GM18867 (cell line): ENCODE measurements at regions not wholly inside any gene's neighbourhood (a gene's known extent, or its start where the extent isn't known, plus 50 kb on each side); places are given as distances from the start of the nearest gene placed in this dataset.
A peak's percentile ranks its signal among the peaks of the same experiment; 100 is the strongest.
"Not testable (repeated sequence)": the region's sequence is repeated elsewhere in the genome, so short reads cannot be mapped to it uniquely, and the experiment has no call there.

Source experiments
- ATAC-seq: cut with Tn5 transposase; IDR thresholded peaks from one replicate; pipeline ENCODE4 v1.9.1; 2021; ENCODE audit warnings: mild to moderate bottlenecking, moderate library complexity; ENCODE audit not compliant: unreplicated experiment

DNA sequence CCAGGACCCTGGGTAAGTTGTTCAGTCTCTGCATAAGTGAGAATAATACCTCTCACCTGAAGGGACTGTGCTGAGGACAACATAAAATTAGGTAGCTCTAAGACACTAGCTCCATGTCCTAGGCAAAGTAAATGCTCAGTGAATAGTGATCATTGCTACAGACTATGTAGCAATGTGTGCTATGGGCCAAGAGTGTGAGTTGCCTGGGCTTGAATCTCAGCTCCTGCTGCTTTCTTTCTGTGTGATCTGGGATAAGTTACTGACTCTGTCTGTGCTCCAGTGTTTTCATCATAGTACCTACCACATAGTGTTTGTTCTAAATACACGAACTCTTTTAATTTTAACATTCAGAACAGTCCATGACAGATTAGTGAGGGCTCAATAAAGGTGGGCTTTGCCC, 81.1 kb upstream of the MFGE8 start:
- no peak for ATAC-seq

DNA sequence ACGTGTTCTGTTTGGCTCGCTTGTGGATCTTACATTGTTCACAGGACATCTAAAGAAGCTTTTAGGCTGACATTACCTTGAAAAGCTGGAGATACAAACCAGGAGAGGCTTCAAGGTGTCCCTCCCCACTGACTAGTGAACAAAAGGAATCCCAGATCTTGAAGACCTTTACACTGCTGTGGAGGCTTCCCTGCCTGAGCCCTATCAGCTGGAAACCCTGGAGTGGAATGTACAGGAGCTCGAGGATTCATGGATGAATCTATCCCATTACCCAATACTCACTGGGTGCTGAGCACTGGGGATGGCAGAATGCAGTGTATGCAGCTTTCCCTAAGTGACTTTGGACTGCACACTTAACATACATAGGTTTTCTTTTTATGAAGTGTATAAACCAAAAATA, 82.3 kb upstream of the MFGE8 start:
- no peak for ATAC-seq

DNA sequence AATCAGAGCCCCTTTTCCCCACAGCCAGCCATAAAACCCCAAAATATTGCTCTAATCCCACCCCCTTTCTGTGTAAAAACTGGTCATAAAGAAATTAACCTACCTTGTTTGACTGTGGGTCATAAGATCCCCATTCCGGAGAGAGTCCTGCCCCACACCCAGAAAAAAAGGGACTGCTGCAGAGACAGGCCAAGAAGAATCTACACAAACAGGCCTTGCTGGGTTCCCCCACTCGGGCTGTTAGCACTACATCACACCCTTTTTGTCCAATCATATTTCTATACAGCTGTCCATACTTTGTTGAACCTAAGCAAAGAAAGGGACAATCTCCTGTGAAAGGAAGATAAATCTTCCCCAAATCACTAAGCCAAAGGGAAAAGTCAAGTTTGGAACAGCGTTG, 84.4 kb upstream of the MFGE8 start:
- no peak for ATAC-seq

DNA sequence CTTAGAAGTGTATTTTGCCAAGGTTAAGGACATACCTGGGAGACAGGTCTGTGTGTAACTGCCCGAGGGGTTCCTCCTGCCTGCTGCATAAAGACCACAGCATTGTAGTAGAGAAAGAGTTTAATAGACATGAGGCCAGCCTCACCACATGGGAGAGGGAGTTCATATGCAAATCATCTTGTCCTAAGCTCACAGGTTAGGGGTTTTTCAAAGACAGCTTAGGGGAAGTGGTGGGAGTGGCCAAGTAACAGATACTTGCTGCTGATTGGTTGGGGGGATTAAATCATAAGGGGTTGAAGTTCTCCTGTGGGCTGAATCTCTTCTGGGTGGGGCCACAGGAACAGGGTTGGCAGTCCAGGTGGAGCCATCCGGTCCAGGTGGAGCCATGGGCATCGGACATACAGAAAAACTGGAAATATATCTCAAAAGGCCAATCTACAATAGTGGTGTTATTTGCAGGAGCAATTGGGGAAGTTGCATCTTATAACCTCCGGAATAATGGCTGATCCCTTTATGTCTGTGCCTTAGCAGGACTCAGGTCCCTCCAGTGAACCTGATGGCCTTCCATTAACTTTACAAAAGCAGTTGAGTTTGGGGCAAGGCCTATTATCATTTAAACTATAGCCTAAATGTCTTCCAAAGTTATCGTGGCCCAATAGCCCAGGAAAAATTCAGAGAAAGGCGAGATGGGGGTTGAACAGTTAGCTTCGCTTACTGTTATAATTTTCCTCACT, 86.0 kb upstream of the MFGE8 start:
- ATAC-seq, result no peak

DNA sequence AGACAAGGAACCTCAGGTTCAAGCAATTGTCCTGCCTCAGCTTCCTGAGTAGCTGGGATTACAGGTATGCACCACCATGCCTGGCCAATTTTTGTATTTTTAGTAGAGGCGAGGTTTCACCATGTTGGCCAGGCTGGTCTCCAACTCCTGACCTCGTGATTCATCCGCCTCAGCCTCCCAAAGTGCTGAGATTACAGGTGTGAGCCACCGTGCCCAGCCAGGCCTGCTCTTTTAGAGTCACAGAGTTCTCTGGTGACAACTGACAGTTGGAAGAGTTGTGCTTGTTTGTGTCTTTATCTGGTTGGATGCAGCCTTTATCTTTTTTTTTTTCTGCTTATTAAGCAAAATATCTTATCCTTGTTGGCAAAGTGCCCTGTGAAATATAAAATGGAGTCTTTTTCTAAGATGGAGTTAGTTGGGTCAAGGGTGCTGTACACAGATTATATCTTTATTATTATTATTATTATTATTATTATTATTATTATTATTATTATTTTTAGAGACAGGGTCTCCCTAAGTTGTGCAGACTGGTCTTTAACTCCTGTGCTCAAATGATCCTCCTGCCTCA, 86.5 kb upstream of the ABHD2 start:
- ATAC-seq, result not testable (repeated sequence)

DNA sequence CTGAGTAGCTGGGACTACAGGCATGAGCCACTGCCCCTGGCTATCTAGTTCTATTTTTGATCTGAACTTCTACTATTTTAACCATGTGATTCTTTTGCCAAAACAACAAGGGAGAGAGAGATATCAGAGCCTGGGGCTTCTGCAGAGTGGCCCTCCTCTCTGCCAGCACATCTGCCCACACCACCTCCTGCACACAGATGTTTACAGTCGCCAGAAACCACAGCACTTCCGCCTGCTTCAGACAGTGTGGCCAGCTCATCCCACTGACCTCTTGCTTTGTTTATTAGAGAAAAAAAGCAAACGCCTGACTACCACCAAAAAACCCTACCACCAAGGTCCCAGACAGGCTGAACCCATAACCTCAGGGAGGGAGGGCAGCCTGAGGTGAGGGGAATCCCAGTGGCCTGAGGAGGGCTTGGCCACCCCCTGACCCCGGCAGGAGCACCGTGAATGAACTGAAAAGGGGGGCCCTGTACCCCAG, 85.9 kb upstream of the ABHD2 start:
- ATAC-seq, result peak; percentile 70

DNA sequence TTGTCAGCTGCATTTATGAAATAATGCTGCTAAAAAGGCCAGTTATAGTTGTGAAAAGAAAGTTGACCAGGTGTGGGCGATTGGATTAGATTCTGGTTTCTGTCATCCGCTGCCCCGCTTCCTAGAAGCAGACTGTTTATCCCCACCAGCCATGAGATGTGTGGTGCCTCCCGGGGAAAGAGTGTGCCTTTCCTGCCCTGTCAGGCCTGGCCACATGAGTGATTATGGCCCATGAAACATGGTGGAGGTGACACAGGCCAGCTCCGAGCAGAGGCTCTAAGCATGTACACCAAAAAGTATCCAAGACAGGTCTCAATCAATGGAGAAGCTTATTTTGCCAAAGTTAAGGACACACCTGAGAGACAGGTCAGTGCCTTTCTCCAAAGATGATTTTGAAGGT, 85.4 kb upstream of the ABHD2 start:
- no peak for ATAC-seq

DNA sequence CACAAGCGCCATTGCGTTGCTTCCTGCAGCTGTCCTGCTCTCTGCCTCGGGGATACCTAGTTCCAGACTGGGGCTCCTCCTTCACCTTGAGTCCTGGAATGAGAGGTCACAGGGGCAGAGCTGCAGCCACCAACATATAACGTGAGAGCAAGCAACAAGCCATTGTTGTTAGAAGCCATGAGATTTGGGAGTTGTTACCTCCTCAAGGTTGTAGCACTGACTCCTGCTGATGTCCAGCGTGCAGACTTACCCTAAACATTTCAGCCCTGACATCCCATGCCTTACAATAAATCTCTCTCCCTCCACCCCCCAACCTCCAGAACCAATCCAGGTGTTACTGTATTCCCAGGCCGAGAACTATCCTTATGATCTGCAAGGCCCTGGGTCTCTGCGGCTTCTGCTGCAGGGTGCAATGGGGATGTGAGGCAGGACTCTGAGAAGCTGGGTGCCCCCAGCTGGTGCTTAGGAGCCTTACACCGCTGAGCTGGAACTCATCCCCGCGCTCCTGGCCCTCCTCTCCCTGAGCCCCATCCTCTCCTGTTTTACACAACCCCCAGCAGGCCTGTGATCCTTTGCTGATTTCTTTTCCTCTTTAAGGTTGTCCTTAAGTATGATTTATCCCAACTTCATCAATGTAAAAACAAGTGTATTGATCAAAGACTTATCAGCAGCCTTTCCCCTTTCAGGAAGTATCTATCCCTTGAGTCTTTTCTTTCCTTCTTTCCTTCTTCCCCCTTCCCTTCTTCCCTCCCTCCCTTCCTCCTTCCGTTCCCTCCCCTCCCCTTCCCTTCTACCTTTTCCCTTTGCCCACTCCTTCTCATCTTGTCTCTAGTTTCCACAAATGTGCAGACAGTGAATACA, 84.2 kb upstream of the ABHD2 start:
- ATAC-seq, result no peak

DNA sequence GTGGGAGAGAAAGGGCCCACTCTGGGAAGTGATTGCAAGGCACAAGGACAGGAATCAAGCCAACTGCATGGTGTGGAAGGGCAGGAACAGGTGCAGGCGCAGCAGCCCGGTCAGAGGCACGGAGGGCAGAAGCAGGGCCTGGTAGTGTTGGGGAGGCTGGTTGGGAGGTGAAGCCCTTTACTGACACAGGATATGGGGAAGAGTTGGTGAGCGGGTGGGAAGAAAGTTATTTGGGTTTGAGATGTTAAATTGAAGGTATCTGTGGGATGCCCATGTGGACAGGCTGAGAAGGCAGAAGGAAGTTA, 83.6 kb upstream of the ABHD2 start:
- no peak for ATAC-seq

DNA sequence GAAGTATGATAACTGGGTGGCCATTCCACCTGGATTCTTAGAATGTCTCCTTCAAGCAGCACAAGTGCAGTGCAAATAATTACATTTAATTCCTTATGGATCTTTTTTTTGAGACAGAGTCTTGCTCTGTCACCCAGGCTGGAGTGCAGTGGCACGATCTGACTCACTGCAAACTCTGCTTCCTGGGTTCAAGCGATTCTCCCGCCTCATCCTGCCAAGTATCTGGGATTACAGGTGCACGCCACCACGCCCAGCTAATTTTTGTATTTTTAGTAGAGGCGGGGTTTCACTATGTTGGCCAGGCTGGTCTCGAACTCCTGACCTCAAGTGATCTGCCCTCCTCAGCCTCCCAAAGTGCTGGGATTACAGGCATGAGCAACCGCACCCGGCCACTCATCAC, 80.7 kb upstream of the ABHD2 start:
- not testable (repeated sequence) for ATAC-seq

DNA sequence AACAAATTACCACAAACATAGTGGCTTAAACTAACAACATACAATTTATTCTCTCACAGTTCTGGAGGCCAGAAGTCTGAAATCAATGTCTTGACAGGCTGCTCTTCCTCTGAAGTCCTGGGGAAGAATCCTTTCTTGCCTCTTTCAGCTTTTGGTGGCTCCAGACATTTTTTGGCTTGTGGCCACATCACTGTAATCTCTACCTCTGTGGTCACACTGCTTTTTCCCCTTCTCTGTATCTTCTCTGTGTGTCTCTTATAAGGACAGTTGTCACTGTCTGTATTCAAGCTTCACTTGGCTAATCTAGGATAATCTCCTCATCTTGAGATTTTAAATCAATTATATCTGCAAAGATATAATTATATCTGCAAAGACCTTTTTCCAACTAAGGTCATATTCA, 80.3 kb upstream of the ABHD2 start:
- no peak for ATAC-seq

DNA sequence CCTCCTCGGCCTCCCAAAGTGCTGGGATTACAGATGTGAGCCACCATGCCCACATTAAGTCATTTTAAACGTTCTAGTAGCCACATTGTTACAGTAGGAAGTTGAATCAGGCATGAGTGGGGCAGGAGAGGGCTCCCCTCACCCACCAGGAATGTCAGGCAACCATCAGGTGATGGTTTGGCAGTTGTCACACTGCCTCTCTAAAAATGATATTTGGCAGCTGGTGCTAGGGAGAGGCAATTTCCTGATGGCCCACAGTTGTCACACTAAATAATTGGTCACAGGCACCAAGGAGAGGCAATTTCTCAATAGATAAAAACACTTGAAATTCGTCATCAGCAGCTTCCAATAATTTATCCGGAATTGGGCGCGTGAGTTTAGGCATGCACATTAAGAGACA, 79.2 kb upstream of the ABHD2 start:
- no peak for ATAC-seq

DNA sequence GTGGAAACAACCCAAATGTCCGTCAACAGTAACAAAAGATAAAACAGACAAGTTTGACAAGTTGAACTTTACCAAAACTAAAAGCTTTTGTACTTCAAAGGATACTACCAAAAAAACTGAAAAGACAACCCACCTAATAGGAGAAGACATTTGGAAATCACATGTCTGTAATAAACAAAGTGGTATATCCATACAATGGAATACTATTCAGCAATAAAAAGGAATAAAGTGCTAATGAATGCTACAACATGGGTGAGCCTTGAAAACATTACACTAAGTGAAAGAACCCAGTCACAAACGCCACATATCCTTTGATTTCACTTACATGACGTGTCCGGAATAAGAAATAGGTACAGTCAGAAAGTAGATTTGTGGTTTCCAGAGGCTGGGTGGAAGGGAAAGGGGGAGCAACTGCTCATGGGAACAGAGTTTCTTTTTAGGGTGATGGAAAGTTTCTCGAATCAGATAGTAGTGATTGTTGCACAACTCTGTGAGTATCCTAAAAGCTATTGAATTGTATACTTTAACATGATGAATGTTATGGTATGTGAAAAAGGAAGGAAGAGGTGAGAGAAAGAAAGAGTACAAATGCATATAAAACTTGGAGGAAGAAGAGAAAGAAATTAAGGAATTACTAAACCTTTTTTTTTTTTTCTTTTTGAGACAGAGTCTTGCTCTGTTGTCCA, 72.7 kb upstream of the ABHD2 start:
- ATAC-seq, result no peak

DNA sequence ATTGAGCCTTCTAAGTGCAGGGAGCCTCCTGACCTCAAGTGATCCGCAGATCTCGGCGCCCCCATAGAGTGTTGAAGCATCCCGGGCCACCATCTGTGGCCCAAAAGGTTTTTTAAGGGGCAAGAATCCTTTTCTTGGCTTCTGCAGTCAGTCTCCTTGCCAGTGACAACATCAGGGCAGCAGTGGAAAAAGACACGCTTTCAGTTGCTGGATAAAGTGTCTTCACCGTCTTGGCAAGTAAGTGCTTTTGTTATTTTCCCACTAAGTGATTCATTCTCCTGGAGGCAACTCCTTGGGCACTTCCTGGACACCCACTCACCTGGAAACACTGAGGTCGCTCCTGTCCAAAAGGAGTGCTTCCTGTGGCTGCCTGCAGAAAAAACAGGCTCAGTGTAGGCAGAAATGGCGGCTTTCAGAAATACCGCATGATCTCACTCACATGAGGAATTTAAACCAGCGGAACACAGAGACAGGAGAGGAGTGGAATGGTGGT, 71.7 kb upstream of the ABHD2 start:
- no peak for ATAC-seq

DNA sequence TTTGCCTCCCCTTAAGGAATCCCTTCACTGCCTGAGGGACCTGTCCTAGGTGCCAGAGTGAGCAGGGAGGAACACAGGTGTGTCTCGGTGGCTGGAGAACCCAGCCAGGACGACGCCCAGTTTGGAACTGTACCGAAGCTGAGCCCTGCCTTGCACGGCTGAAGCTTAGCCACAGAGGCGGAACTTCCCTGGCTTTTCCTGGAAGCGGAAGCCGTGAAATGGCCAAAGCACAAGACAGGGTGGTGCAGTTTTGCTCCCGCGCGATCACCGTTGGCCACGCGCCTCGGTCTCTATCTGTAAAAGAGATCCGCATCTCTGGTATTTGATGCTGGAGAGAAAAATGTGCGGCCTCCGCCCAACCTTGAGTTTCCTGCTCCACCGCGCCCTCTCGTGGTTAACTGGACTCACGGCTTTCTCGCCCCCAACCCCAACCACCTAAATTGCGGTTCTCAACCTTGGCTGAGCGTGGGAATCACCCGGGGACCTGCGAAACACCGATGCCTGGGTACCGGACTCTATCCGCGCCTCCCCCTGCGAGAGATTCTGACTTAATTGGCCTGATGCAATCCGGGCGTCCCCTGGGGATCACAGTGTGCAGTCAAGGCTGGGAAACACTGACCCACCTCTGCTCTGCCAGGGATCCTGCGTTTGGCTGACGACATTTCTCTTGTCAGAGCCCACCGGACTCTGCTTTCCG, 70.7 kb upstream of the ABHD2 start:
- peak; percentile 58 for ATAC-seq

DNA sequence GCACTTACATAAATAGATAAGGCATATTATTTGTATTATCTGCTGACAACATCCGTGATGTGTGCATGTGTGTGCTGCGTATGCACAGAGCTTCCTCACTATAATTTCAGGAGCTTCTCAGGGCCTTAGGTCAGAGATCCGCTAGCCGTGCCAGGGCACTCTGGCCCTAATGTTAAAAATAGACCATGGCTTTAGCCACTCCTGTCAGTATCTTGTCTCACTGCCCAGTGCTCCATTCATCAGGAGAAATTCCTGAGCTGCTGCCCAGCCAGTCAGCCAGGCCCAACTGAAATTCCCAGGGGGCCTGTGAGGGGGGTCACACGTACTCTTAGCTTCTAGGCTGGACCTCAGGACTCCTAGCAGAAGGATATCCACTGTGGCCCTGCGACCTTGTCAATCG, 70.0 kb upstream of the ABHD2 start:
- no peak for ATAC-seq

DNA sequence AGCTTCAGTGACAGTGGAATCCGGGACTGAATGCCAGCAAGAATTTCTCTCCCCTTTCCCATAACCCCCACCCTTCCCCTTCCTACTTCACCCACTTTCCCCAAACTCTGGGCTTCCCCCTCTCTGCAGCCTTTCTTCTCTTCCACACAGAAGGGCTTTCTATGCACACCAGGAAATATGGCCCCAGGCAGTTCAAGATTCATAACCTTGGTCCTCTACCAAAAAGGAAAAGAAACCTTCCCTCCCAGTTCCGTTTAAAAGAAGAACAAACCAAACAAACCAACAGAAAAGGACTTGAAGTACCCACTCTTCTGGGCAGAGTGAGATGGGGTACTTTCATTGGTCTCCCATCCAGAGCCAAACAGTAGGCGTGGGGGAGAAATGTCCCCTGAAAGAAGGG, 68.8 kb upstream of the ABHD2 start:
- ATAC-seq, result no peak

DNA sequence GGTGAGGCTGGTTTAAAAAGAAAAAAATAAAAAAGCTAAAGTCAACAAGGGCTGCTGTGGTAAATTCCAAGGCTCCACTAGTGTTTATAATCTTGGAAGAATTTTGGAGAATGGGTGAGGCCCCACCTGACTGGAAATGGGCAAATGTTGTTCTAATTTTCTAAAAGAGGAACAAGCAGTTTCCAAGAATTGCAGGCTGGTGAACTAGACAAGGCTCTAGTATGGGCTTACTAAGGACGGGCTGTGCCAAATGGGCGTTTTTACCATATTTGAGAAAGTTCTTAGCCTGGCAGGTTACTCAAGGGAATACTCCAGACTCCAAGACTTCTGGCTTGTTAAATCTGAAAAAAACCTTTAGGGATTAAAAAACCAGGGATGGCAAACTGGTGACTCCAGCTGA, 67.0 kb upstream of the ABHD2 start:
- ATAC-seq, result no peak

DNA sequence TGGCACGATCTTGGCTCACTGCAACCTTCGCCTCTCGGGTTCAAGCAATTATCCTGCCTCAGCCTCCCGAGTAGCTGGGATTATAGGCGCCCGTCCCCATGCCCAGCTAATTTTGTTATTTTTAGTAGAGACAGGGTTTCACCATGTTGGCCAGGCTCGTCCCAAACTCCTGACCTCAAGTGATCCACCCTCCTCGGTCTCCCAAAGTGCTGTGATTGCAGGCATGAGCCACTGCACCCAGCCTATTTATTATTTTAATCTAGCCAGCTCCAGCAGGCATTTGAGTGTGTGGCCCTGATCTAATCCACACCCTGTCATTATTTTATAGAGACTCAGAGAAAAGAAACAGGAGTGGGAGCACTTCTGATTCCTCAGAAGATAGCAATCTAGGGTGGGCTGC, 66.4 kb upstream of the ABHD2 start:
- not testable (repeated sequence) for ATAC-seq

DNA sequence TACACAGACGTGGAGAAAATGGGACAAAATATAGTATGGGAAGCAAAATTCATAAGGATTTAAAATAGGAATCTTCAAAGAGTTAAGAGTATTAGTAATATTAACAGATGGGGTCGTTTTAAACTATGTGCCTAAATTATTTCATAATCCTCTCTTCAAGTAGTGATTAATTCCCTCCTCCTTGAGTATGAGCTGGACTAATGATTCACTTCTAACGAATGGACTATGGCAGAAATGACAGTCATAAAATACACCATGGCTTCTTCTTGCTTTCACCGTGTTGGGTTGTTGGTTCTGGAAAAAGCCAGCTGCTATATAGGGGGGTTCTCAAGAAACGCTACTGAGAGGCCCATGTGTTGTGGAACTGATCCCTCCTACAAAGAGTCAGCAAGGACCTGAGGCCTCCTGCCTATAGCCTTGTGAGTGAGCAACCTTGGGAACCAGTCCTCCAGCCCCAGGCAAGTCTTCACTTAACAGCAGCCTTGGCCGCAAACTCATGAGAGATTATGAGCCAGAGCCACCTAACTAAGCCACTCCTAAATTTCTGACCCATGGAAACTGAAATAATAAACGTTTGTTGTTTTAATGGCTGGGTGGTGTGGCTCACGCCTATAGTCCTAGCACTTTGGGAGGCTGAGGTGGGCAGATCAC, 64.8 kb upstream of the ABHD2 start:
- no peak for ATAC-seq
